Fibroblast of skin of left biceps (primary cell): ENCODE measurements at regions not wholly inside any gene's neighbourhood (a gene's known extent, or its start where the extent isn't known, plus 50 kb on each side); places are given as distances from the start of the nearest gene placed in this dataset.
A peak's percentile ranks its signal among the peaks of the same experiment; 100 is the strongest.

ENCODE experiments used
- DNase-seq, 2 experiments: peaks; one replicate each; pipeline ENCODE4 v3.0.0-alpha.2; 2013; ENCODE audit warnings: low read depth in 2 of 2

DNA sequence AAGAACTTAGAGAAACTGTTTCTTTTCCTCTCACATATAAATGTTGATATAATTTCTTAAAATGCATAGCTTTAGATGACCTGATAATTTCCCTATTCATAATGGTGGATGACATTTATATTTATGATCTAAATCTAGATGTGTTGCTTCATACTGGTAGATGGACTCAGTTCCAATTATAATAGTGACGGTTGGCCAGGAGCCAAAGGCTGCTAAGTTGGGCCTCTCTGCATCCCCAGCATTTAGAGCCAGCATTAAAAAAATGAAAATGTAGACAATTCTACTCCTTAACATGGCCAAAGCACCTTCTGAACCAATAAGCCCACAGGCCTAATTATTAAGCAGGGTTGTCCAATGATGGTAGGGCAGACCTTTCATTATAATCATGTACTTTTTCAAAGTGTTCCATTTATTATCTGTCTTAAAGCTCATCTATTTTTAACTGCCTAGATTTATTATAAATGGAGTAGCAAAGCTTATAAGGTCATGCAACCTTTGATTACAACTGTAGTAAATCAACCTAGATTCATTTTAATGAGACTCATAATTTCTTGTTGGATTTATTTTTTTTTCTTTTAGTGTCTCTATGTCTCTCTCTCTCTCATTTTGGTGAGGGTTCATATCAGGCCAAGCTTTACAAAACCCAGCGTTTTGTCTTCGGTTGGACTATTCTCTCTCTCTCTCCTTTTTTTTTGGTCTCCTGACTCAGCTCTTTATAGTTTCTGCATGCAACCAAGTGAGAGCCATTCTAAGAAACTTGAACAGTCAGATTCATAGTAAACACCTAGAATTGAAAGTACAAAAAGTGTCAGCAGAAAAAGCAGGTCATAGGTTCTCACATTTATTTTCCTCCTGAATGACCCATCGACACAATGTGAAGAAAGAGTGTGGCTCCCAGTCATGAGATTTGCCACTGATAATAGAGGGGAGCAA is 2016.1 kb upstream of the PIK3C3 start:
- DNase-seq = no peak

- DNase-seq = no peak
Measured at GRCh38 chr18:39935598-39935997, 2019.4 kb upstream of the PIK3C3 start.

DNA sequence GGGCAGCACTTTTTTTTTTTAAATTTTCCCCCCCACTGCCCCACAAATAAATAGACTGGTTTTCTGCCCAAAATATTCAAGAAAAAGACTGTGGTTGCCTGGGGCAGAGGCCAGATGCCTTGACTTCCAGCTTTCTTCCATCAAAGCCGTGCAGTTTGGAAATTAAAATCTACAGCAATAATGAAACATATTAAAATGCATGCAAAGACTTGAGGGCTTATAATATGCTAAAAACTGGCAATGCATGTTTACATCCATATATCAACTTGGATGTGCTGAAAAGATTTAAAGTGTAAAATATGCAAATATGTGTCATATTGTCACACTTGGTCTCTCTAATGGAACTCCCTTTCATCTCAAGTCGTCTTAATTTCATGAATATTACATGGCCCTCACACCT is 2036.2 kb upstream of the PIK3C3 start:
- no peak for DNase-seq

DNA sequence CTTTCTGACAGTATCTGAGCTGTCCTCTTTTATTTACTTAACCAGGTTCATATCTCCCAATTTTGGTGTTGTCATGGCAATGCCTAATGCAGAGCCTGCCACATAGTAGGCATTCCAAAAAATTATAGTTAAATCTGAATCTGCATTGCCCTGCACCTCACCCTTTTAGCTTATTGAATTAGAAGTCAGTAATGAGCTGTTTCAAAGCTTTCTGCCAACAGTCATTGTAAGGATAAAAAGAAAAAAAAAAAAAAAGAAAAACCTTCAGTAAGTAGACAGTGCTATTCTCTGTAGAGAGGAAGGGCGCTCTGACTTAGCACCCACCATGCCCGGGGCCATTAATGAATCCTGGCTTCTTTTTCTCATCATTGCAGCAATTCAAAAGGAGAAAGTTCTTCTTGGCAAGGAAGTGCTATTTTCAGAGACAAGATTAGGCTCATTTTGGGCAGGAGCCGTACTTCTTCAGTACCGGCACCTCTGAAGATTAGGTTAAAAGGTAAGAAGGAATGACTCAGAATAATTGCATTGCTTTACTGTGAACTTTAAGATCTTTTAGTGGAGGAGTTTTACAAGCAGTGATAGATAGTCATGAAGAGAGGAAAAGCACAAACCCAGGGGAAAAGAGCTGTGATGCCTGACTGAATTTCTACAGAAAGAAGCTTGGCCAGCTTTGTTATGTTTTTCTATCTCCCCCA is 2041.2 kb upstream of the PIK3C3 start:
- no peak for DNase-seq

DNA sequence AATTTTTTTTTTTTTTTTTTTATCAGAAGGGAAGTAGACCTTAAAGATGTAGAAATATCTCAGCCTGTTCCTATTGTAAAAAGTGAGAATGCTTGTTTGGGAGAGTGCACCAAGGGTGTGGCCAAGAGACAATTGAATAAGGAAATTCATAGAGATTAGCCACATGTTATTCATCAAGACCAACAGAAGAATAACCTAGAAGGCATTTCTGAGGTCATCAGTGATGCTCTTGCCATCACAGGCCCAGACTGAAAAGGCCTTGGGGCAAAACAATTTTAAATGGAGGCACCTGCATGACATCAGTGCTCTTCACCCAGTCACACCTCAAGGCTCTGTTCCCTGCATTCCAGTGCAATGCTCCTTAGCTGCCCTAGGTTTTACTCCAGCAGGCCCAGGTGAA is 2043.3 kb upstream of the PIK3C3 start:
- DNase-seq = no peak

GRCh38 chr18:39909706-39910105 is 2045.3 kb upstream of the PIK3C3 start:
- DNase-seq = no peak

DNA sequence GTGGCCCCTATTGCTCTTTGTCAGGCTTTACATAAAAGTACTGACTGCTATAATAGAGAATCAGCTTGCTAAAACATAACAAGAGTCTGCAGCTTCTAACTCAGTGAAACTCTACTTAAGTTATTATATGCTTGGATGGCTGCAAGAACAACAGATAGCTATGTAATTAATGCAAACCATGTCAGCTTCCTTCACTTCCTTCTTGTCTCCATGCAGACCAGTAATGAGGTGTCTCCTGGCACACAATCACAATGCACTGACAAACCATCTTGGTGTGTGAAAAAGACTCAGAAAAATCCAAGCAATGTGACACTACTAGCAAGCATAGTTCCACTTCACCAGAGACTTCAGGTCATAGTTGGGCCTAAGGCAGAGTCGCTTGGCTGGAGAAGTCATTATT is 2068.9 kb upstream of the PIK3C3 start:
- DNase-seq = no peak

DNA sequence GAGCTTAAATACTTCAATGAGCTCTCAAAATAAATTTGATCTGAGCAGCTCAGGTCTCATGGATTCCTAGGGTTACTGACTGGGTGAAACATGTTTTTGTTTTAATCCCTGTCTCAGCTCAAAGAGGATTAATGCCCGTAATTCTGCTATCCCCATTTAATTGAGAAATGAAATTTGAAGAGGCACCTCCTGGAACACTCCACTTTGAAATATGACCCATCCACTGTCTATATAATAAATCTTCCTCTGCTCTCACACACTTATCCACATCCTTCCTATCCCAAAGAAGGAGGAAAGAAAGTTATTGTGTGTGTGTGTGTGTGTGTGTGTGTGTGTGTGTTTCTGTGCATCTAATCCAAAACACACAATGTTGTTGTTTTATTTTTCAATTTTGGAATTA is 2082.4 kb upstream of the PIK3C3 start:
- no peak for DNase-seq

DNA sequence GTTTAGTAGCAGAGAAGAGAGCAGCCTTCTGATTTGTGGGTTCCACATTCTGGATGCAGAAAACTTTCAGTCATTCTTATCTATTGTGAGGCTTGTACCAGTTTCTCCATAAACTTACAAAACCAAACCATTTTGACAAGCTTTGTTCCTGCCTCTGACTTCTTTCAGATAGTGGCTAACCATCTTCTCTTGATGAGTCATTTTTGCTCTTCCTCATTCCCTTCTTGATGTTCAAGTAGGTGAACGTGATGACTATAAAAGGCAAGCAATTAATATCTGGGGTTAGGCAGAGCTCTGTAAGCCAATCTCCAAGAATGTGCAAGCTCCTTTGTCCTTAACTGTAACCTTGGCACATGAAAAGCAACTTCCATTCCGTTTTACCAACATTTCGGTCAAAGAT is 2083.1 kb upstream of the PIK3C3 start:
- no peak for DNase-seq

DNA sequence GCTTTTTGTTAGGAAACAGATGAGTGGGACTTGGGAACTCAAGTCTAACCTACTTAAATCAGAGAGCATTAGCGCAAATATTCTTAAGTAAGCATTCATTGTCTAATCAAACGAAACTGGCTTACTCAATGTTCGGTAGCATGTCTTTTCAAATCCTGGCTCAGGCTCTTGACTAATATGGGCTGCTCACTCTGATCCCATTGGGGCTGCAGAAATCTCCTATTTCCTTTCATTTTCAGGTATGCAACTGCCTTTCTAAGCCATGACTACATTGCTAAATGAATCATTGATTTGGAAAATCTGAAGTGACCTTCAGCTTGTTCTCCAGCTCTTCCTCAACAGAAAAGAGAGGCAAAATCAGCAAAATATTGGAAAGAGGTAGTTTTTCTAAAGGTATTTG is 2084.4 kb upstream of the PIK3C3 start:
- DNase-seq = no peak

DNA sequence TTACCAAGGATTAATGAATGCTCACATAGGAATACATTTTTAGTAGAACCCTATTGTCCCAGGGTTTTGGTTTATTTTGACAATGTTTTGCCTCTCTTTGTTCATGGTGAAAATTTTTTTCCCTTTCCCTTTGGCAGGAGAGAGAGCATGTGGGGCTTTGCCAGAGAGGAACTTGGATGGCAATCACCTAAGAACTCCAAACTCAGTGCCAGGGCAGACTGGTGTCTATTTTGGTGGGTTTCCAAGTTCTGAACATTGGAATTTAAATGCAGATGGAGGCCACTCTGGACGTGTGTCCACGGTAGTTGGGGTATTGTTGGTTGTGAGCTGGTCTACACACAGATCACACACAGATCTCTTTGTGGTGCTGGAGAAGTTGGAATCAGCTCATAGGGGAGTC is 2091.1 kb upstream of the PIK3C3 start:
- no peak for DNase-seq

DNA sequence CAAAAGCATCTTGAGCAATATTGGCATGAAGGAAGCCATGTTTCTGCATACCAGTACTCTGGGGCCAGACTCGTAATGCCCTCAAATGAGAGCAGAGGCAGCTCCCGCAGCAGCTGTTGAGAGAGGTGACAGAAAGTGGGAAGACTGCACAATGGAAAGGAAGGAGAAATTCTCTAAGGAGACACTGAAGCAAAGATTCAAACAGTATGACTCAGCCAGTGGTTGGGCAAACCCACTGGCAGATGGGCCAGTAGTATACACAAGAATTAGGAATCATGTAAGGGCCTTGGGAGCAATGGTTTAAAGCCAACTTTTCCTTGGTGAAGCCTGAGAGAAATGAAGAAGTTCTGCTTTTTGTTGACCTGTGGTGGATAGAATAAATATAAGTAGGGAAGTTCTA is 2092.7 kb upstream of the PIK3C3 start:
- DNase-seq = no peak

DNA sequence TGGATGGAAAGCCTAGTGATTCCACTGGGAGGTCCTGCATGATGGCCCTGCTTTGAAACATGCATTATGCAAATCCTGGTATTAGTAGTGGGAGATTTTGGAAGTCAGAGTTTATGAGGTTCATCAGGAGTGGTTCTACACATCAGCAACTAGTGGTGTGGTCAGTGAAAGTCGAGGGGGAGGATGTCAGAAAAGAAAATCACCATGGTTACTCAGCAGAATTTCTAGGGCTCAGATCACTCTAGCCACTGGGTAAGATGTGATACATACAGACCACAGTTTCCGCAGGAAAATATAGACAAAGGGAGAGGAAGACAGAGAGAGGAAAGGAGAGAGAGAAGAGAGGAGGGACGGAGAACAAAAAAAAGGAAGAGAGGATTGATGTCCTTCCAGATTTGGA is 2100.7 kb upstream of the PIK3C3 start:
- DNase-seq = no peak

DNA sequence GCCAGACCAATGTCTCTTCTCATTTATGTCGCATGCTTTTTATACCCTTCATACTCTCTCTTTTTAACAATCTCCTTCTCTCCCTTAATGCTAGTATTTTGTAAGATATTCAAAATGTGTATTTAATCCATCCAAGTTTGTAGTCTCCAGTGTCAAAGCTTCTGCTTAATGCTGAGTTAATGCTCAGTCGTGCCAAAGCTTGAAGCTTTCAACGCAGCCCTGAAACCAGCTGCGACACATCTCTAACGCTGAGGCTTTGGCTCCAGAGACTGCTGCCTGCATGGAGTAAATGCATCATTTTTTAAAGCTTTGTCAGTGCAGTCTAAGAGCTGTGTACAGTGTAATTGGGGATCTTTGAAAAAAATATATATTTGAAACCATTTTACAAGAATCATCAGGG is 2108.8 kb upstream of the PIK3C3 start:
- DNase-seq = no peak

DNA sequence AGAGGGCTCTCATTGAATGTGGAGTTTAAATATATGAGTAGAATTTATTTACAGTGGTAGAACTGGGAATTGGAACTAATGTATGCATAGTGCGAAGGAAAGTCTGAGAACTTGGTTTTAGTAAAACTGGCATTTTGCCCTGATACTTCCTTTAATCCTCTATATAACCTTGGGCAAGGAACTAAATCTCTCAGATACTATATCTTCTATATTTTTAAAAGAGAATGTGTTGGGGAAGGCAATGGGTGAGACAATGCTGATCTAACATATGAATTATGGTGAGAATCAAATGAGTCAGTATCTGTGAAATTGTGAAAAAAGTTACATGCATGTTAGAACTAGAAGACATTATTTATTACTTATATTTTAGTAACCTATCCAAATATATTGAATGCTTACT is 2109.4 kb upstream of the PIK3C3 start:
- DNase-seq = no peak

GRCh38 chr18:39845106-39845505 is 2109.9 kb upstream of the PIK3C3 start:
- DNase-seq = no peak

DNA sequence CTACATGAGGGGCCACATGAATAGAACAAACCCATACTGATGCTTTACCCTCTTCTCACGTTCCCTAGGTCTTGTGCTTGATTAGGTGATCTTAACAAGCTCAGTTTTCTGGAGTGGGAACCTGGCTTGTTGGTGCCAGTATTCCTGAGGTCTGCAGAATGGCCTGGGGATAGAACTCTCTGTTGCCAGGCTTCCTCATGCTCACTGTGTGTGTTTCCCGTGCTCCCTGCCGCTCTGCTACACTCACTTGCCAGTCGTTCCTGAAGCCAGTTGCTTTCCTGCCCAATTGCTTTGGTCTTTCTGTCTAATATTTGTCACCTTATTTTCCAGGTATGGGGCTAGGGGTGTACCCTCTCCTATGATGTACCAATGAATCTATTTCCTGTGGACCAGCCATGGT is 2111.5 kb upstream of the PIK3C3 start:
- DNase-seq = no peak

DNA sequence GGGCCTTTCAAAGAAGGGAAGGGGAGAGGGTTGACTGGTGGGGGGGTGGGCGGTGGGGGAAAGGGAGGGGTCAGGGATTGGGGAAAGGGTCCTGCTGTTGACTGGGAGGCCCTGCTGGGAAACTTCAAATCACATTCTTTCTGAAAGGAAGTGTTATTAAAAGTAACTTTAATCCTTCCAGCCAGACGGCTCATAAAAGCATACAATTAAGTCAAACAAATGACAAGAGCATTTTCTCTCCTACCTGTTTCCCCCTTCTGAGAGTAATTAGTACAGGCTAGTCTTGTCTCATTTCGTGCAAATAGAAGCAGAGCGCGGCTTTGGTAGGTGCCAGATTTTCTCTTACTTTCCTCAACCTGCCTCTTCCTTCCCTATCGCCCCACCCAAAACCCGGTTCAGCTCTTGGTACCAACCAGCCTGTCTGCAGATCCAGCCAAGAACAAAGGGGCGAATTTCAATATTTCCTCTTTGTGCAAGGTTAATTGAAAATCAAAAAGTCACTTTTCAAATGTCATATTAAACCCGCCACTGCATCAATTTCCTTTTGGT is 2112.6 kb upstream of the PIK3C3 start:
- no peak for DNase-seq

GRCh38 chr18:39841482-39842365 is 2113.3 kb upstream of the PIK3C3 start:
- DNase-seq = peak; percentile 23 to 25

- DNase-seq = no peak
Measured at GRCh38 chr18:39840856-39841481, 2114.1 kb upstream of the PIK3C3 start.

DNA sequence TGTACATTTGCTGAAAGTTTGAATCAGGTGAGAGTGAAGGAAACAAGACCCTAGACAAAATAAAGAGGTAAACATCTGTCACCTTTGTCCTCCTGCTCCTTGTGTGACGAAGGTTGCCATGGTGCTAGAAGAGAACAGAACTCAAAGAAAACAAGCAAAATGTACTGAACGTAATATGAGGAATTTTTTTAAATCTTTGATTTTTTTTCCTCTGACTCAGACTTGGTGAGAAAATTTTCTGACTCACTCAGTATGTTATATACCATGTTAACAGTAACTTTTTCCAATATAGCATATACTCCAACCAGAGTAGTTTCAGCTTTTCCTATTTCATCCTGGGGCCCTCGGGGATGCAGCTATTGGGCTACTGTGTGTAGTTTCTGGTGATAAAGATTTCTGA is 2114.6 kb upstream of the PIK3C3 start:
- no peak for DNase-seq

DNA sequence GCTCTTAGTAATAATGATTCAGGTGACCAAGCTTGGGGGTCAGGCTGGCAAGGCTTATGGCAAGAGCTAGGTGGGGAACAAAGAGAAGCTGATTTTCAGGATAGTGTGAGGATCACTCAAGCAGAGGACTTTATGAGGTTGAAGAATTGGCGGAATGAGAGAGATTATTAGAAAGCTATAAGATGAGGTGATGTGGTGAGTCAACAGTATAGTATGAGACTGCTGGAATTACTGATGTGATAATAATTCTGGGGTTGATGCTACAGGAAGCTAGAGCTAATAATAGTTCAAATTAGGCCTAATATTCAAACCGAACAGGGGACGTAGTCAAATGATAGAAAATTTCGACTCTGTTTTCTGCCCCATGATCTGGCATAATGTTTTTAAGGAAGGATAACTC is 2115.3 kb upstream of the PIK3C3 start:
- no peak for DNase-seq
